WTC11 (cell line): ENCODE measurements at regions not wholly inside any gene's neighbourhood (a gene's known extent, or its start where the extent isn't known, plus 50 kb on each side); places are given as distances from the start of the nearest gene placed in this dataset.

Experiments used
- ATAC-seq: fragments of 200-7000 bp; cut with Tn5 transposase; 2 replicates; pipeline ENCODE4 v1.10.0; 2021; ENCODE audit warnings: mild to moderate bottlenecking, moderate library complexity
- CTCF ChIA-PET: fragments of 300-600 bp; sonication (Branson Sonifier 250); formaldehyde crosslinking; loops from one replicate; lab custom pipeline; 2021; ENCODE audit warnings: antibody characterized with exemption; lab: Charles Lee
- POLR2A ChIA-PET: fragments of 350-600 bp; sonication (Branson Sonifier 250); formaldehyde crosslinking; loops from one replicate; lab custom pipeline; 2021; ENCODE audit warnings: antibody characterized with exemption; lab: Charles Lee
- DNase-seq: peaks from one replicate; pipeline ENCODE4 v3.0.0; 2021; ENCODE audit warnings: low spot score
- H3K27ac Mint-ChIP-seq: 2 replicates; pipeline ENCODE4 v1.8.0; 2021; ENCODE audit warnings: mixed read lengths
- H3K27me3 Mint-ChIP-seq: 2 replicates; pipeline ENCODE4 v1.8.0; 2021; ENCODE audit warnings: low read depth, mild to moderate bottlenecking, moderate library complexity, mixed read lengths
- H3K36me3 Mint-ChIP-seq: 2 replicates; pipeline ENCODE4 v1.8.0; 2021; ENCODE audit warnings: mixed read lengths
- H3K4me1 Mint-ChIP-seq: 2 replicates; pipeline ENCODE4 v1.8.0; 2022; ENCODE audit warnings: mixed read lengths
- H3K4me3 Mint-ChIP-seq: 2 replicates; pipeline ENCODE4 v1.8.0; 2021; ENCODE audit warnings: mild to moderate bottlenecking, moderate library complexity, mixed read lengths
- H3K9me3 Mint-ChIP-seq: 2 replicates; pipeline ENCODE4 v1.8.0; 2021; ENCODE audit warnings: mixed read lengths
- ATF1 ChIP-seq: sonication (generic); formaldehyde crosslinking; IDR thresholded peaks from 2 replicates; pipeline ENCODE4 v1.8.1; 2023; ENCODE audit warnings: mild to moderate bottlenecking, moderate library complexity, missing genetic modification reagents
- ESRRA ChIP-seq: sonication (generic); formaldehyde crosslinking; IDR thresholded peaks from 2 replicates; pipeline ENCODE4 v1.8.1; 2022; ENCODE audit warnings: mild to moderate bottlenecking, missing genetic modification reagents, borderline replicate concordance
- ETV6 ChIP-seq: sonication (generic); formaldehyde crosslinking; IDR thresholded peaks from 2 replicates; pipeline ENCODE4 v1.8.1; 2022; ENCODE audit warnings: mild to moderate bottlenecking, missing genetic modification reagents
- FOXJ3 ChIP-seq: sonication (generic); formaldehyde crosslinking; IDR thresholded peaks from 2 replicates; pipeline ENCODE4 v1.9.0; 2021; ENCODE audit warnings: missing genetic modification reagents, mild to moderate bottlenecking, borderline replicate concordance
- FOXK1 ChIP-seq: sonication (generic); formaldehyde crosslinking; IDR thresholded peaks from 2 replicates; pipeline ENCODE4 v1.8.0; 2022; ENCODE audit warnings: mild to moderate bottlenecking, moderate library complexity, missing genetic modification reagents
- GTF2I ChIP-seq: fragments of 250-450 bp; sonication (Bioruptor Pico); conservative IDR thresholded peaks from 2 replicates; pipeline ENCODE4 v1.4.0; 2021; ENCODE audit warnings: mild to moderate bottlenecking
- HMGA2 ChIP-seq: fragments of 250-450 bp; sonication (Bioruptor Pico); IDR thresholded peaks from 2 replicates; pipeline ENCODE4 v1.4.0; 2021; ENCODE audit warnings: mild to moderate bottlenecking, moderate library complexity
- MAX ChIP-seq: sonication (generic); formaldehyde crosslinking; IDR thresholded peaks from 2 replicates; pipeline ENCODE4 v1.8.0; 2022; ENCODE audit warnings: mild to moderate bottlenecking, missing genetic modification reagents
- SOX15 ChIP-seq: fragments of 250-450 bp; sonication (Bioruptor Pico); IDR thresholded peaks from 2 replicates; pipeline ENCODE4 v1.9.0; 2021; ENCODE audit warnings: mild to moderate bottlenecking
- STAT6 ChIP-seq: sonication (generic); formaldehyde crosslinking; conservative IDR thresholded peaks from 2 replicates; pipeline ENCODE4 v1.8.1; 2023; ENCODE audit warnings: mild to moderate bottlenecking, low read depth, missing genetic modification reagents, moderate library complexity
- ZNF671 ChIP-seq: fragments of 250-450 bp; sonication (Bioruptor Pico); IDR thresholded peaks from 2 replicates; pipeline ENCODE4 v1.8.0; 2021; ENCODE audit warnings: mild to moderate bottlenecking
- TF ChIP-seq, protein P1 (sequence below): sonication (generic); formaldehyde crosslinking; IDR thresholded peaks from 2 replicates; pipeline ENCODE4 v1.8.1; 2023; ENCODE audit warnings: mild to moderate bottlenecking, missing genetic modification reagents, moderate library complexity
- TF ChIP-seq, protein P2 (sequence below): sonication (generic); formaldehyde crosslinking; IDR thresholded peaks from 2 replicates; pipeline ENCODE4 v1.8.1; 2023; ENCODE audit warnings: mild to moderate bottlenecking, missing genetic modification reagents
- TF ChIP-seq, protein P3 (sequence below): sonication (generic); formaldehyde crosslinking; conservative IDR thresholded peaks from 2 replicates; pipeline ENCODE4 v1.8.1; 2022; ENCODE audit warnings: mild to moderate bottlenecking, missing genetic modification reagents
- TF ChIP-seq, protein P4 (sequence below): sonication (generic); formaldehyde crosslinking; IDR thresholded peaks from 2 replicates; pipeline ENCODE4 v1.8.0; 2023; ENCODE audit warnings: missing genetic modification reagents, mild to moderate bottlenecking, borderline replicate concordance

DNA sequence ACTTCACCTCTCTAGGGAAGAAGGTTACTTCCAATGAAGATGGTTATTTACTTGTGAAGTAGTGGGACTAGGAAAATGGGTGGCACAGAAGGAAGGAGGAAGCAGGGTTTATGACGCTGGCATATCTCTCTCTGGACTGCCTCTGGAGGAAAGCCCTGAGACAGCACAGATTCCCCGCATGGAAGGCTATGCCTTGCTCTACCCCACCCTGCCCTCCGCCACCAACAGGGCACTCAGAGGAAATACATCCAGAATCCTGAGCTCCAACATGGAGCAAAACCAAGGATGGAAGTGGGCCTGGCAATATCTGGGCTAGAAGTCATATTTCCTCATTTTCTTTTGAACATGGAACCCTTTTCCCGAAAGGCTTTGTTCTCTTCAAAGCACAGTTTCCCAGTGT is 346.9 kb downstream of the ZSWIM6 start:
- POLR2A ChIA-PET = no interaction called here
- Mint-ChIP-seq H3K9me3 (no peaks in the 10 kb centered on the region), H3K27me3 (no peaks in the 10 kb centered on the region), H3K36me3 (no peaks in the 10 kb centered on the region), H3K4me1 (peaks cover 17% of the 10 kb centered on the region), H3K27ac (no peak overlapping the region), H3K4me3 (no peak overlapping the region)
- DNase-seq = peak; percentile 49
- ATAC-seq = peak; percentile 98
- TF ChIP-seq, protein P1, sequence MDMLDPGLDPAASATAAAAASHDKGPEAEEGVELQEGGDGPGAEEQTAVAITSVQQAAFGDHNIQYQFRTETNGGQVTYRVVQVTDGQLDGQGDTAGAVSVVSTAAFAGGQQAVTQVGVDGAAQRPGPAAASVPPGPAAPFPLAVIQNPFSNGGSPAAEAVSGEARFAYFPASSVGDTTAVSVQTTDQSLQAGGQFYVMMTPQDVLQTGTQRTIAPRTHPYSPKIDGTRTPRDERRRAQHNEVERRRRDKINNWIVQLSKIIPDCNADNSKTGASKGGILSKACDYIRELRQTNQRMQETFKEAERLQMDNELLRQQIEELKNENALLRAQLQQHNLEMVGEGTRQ (CRISPR knock-in tag) = no peak
- TF ChIP-seq ESRRA (CRISPR knock-in tag) (no peak), FOXJ3 (CRISPR knock-in tag) (no peak), FOXK1 (no peak), STAT6 (CRISPR knock-in tag) (no peak), MAX (CRISPR knock-in tag) (no peak), ETV6 (CRISPR knock-in tag) (no peak), HMGA2 (CRISPR knock-in tag) (no peak), ZNF671 (CRISPR knock-in tag) (no peak)
- TF ChIP-seq, protein P2, sequence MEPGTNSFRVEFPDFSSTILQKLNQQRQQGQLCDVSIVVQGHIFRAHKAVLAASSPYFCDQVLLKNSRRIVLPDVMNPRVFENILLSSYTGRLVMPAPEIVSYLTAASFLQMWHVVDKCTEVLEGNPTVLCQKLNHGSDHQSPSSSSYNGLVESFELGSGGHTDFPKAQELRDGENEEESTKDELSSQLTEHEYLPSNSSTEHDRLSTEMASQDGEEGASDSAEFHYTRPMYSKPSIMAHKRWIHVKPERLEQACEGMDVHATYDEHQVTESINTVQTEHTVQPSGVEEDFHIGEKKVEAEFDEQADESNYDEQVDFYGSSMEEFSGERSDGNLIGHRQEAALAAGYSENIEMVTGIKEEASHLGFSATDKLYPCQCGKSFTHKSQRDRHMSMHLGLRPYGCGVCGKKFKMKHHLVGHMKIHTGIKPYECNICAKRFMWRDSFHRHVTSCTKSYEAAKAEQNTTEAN = no peak
- TF ChIP-seq, protein P3, sequence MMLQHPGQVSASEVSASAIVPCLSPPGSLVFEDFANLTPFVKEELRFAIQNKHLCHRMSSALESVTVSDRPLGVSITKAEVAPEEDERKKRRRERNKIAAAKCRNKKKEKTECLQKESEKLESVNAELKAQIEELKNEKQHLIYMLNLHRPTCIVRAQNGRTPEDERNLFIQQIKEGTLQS = no peak
- CTCF ChIA-PET = interaction anchor here (0.6 to 1.8 kb wide), 29 partner anchors 9 to 655 kb away, joined by 3 to 26 read pairs (median 3); no protein-coding TSS in a partner anchor

GRCh38 chr5:61679562-61679961 is 347.5 kb downstream of the ZSWIM6 start:
- ATAC-seq = no peak
- TF ChIP-seq ATF1 (CRISPR knock-in tag) (no peak), GTF2I (no peak), SOX15 (CRISPR knock-in tag) (no peak)
- TF ChIP-seq, protein P4, sequence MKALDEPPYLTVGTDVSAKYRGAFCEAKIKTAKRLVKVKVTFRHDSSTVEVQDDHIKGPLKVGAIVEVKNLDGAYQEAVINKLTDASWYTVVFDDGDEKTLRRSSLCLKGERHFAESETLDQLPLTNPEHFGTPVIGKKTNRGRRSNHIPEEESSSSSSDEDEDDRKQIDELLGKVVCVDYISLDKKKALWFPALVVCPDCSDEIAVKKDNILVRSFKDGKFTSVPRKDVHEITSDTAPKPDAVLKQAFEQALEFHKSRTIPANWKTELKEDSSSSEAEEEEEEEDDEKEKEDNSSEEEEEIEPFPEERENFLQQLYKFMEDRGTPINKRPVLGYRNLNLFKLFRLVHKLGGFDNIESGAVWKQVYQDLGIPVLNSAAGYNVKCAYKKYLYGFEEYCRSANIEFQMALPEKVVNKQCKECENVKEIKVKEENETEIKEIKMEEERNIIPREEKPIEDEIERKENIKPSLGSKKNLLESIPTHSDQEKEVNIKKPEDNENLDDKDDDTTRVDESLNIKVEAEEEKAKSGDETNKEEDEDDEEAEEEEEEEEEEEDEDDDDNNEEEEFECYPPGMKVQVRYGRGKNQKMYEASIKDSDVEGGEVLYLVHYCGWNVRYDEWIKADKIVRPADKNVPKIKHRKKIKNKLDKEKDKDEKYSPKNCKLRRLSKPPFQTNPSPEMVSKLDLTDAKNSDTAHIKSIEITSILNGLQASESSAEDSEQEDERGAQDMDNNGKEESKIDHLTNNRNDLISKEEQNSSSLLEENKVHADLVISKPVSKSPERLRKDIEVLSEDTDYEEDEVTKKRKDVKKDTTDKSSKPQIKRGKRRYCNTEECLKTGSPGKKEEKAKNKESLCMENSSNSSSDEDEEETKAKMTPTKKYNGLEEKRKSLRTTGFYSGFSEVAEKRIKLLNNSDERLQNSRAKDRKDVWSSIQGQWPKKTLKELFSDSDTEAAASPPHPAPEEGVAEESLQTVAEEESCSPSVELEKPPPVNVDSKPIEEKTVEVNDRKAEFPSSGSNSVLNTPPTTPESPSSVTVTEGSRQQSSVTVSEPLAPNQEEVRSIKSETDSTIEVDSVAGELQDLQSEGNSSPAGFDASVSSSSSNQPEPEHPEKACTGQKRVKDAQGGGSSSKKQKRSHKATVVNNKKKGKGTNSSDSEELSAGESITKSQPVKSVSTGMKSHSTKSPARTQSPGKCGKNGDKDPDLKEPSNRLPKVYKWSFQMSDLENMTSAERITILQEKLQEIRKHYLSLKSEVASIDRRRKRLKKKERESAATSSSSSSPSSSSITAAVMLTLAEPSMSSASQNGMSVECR = no peak
- no peak for DNase-seq
- H3K27me3 Mint-ChIP-seq = peaks cover 5% of the 10 kb centered on the region
- ChIA-PET POLR2A (no interaction called here), CTCF (interaction anchor here (0.6 to 1.8 kb wide), 28 partner anchors 8 to 655 kb away, joined by 3 to 26 read pairs (median 3); no protein-coding TSS in a partner anchor)
- no peak overlapping the region for H3K27ac Mint-ChIP-seq
- H3K9me3 Mint-ChIP-seq = no peaks in the 10 kb centered on the region
- H3K4me1 Mint-ChIP-seq = peaks cover 16% of the 10 kb centered on the region
- H3K36me3 Mint-ChIP-seq = no peaks in the 10 kb centered on the region
- no peak overlapping the region for H3K4me3 Mint-ChIP-seq
